Hepatocyte (in vitro differentiated cells): ENCODE measurements at regions not wholly inside any gene's neighbourhood (a gene's known extent, or its start where the extent isn't known, plus 50 kb on each side); places are given as distances from the start of the nearest gene placed in this dataset.

Experiments
- DNase-seq: peaks from one replicate; pipeline ENCODE4 v3.0.0-alpha.2; 2016; ENCODE audit warnings: low spot score
- H2AFZ ChIP-seq: fragments of 200-600 bp; sonication (generic); 2 replicates; pipeline ENCODE4 v1.6.0; 2016; ENCODE audit warnings: antibody characterized with exemption, mild to moderate bottlenecking
- H3K27ac ChIP-seq: fragments of 200-600 bp; sonication (generic); 2 replicates; pipeline ENCODE4 v1.5.1; 2016; ENCODE audit warnings: mild to moderate bottlenecking
- H3K27me3 ChIP-seq: fragments of 200-600 bp; sonication (generic); 2 replicates; pipeline ENCODE4 v1.6.1; 2016
- H3K36me3 ChIP-seq: fragments of 200-600 bp; sonication (generic); replicated peaks from 2 replicates; pipeline ENCODE4 v1.5.1; 2016; ENCODE audit warnings: low read depth; ENCODE audit not compliant: insufficient read depth
- H3K4me1 ChIP-seq: fragments of 200-600 bp; sonication (generic); 2 replicates; pipeline ENCODE4 v1.5.1; 2016; ENCODE audit warnings: mild to moderate bottlenecking, moderate library complexity; ENCODE audit not compliant: insufficient read depth
- H3K4me2 ChIP-seq: fragments of 200-600 bp; sonication (generic); 2 replicates; pipeline ENCODE4 v1.6.0; 2016
- H3K4me3 ChIP-seq: fragments of 200-600 bp; sonication (generic); 2 replicates; pipeline ENCODE4 v1.5.1; 2016; ENCODE audit warnings: mild to moderate bottlenecking
- H3K79me2 ChIP-seq: fragments of 200-600 bp; sonication (generic); 2 replicates; pipeline ENCODE4 v1.6.0; 2017; ENCODE audit warnings: mild to moderate bottlenecking
- H3K9me2 ChIP-seq: fragments of 200-600 bp; sonication (generic); replicated peaks from 2 replicates; pipeline ENCODE4 v1.6.0; 2017; ENCODE audit warnings: mild to moderate bottlenecking; ENCODE audit not compliant: insufficient read depth
- H3K9me3 ChIP-seq: fragments of 200-600 bp; sonication (generic); 2 replicates; pipeline ENCODE4 v1.5.1; 2016; ENCODE audit warnings: low read depth, mild to moderate bottlenecking
- H4K20me1 ChIP-seq: fragments of 200-600 bp; sonication (generic); 2 replicates; pipeline ENCODE4 v1.6.0; 2016; ENCODE audit warnings: mild to moderate bottlenecking; ENCODE audit not compliant: insufficient read depth, poor library complexity, severe bottlenecking
- CTCF ChIP-seq: fragments of 200-600 bp; sonication (generic); IDR thresholded peaks from 2 replicates; pipeline ENCODE4 v1.5.1; 2016; ENCODE audit warnings: antibody characterized with exemption, mild to moderate bottlenecking; ENCODE audit not compliant: poor library complexity
- EZH2 ChIP-seq: fragments of 200-600 bp; sonication (generic); IDR thresholded peaks from 2 replicates; pipeline ENCODE4 v1.6.1; 2016; ENCODE audit warnings: antibody characterized with exemption, mild to moderate bottlenecking, borderline replicate concordance
- EZH2phosphoT487 ChIP-seq: fragments of 200-600 bp; sonication (generic); IDR thresholded peaks from one replicate; pipeline ENCODE4 v1.6.1; 2018; ENCODE audit warnings: antibody characterized with exemption, mild to moderate bottlenecking, low read depth, moderate library complexity; ENCODE audit not compliant: unreplicated experiment, severe bottlenecking
- WGBS: methylation state at CpG from one replicate; pipeline ENCODE4 v1.1.6; 2016; ENCODE audit warnings: low lambda C conversion rate; ENCODE audit errors: missing lambda C conversion rate; 5-methylcytosine and 5-hydroxymethylcytosine counted together

- Histone ChIP-seq H3K4me3 (no peak overlapping the region), H3K27ac (peak overlapping the region; percentile 87), H3K36me3 (no peaks in the 10 kb centered on the region), H3K9me2 (no peaks in the 10 kb centered on the region), H3K4me2 (no peak overlapping the region), H3K4me1 (peaks cover 20% of the 10 kb centered on the region), H3K27me3 (no peaks in the 10 kb centered on the region), H3K9me3 (no peaks in the 10 kb centered on the region), H4K20me1 (no peaks in the 10 kb centered on the region), H2AFZ (no peak overlapping the region), H3K79me2 (no peaks in the 10 kb centered on the region)
- no peak for TF ChIP-seq EZH2phosphoT487
- WGBS = 85% methylated on average over 4 of the region's 4 CpGs
- DNase-seq = no peak
Observed at GRCh38 chr2:85954192-85954589, 65.4 kb upstream of the ST3GAL5 start.

GRCh38 chr2:85953476-85953875 lies 64.7 kb upstream of the ST3GAL5 start:
- Histone ChIP-seq H4K20me1 (no peaks in the 10 kb centered on the region), H3K27ac (peak overlapping the region; percentile 87), H3K4me1 (peaks cover 20% of the 10 kb centered on the region), H3K4me3 (no peak overlapping the region), H3K4me2 (no peak overlapping the region), H3K9me3 (no peaks in the 10 kb centered on the region), H3K27me3 (no peaks in the 10 kb centered on the region), H3K9me2 (no peaks in the 10 kb centered on the region), H3K79me2 (no peaks in the 10 kb centered on the region), H2AFZ (peak overlapping the region; percentile 41), H3K36me3 (no peaks in the 10 kb centered on the region)
- no peak for DNase-seq
- no peak for TF ChIP-seq CTCF
- 54% methylated on average over 5 of the region's 5 CpGs for WGBS

- H3K4me3 ChIP-seq = no peak overlapping the region
- H3K4me2 ChIP-seq = no peak overlapping the region
- 81% methylated on average over 8 of the region's 8 CpGs for WGBS
- no peaks in the 10 kb centered on the region for H4K20me1 ChIP-seq
- H3K79me2 ChIP-seq = no peaks in the 10 kb centered on the region
- peak overlapping the region; percentile 87 for H3K27ac ChIP-seq
- peak; percentile 54 for DNase-seq
- H3K9me3 ChIP-seq = no peaks in the 10 kb centered on the region
- TF ChIP-seq CTCF = no peak
- no peak overlapping the region for H2AFZ ChIP-seq
- H3K27me3 ChIP-seq = no peaks in the 10 kb centered on the region
- H3K36me3 ChIP-seq = no peaks in the 10 kb centered on the region
- peaks cover 20% of the 10 kb centered on the region for H3K4me1 ChIP-seq
- no peaks in the 10 kb centered on the region for H3K9me2 ChIP-seq
Observed at GRCh38 chr2:85952196-85952734, 63.5 kb upstream of the ST3GAL5 start.

- no peak overlapping the region for H3K4me2 ChIP-seq
- peak; percentile 40 for DNase-seq
- no peak overlapping the region for H2AFZ ChIP-seq
- no peaks in the 10 kb centered on the region for H3K9me2 ChIP-seq
- no peak overlapping the region for H3K4me3 ChIP-seq
- no peaks in the 10 kb centered on the region for H3K79me2 ChIP-seq
- no peaks in the 10 kb centered on the region for H3K27me3 ChIP-seq
- peaks cover 20% of the 10 kb centered on the region for H3K4me1 ChIP-seq
- no peaks in the 10 kb centered on the region for H3K9me3 ChIP-seq
- H4K20me1 ChIP-seq = no peaks in the 10 kb centered on the region
- H3K36me3 ChIP-seq = no peaks in the 10 kb centered on the region
- TF ChIP-seq EZH2 = no peak
- TF ChIP-seq CTCF = no peak
- no peak for TF ChIP-seq EZH2phosphoT487
- WGBS = 77% methylated on average over 11 of the region's 11 CpGs
- H3K27ac ChIP-seq = peak overlapping the region; percentile 87
Observed at GRCh38 chr2:85951351-85952067, 62.7 kb upstream of the ST3GAL5 start.
